Astrocyte (in vitro differentiated cells and primary cell): ENCODE measurements at regions not wholly inside any gene's neighbourhood (a gene's known extent, or its start where the extent isn't known, plus 50 kb on each side); places are given as distances from the start of the nearest gene placed in this dataset.

ENCODE experiments used
- DNase-seq: peaks from one replicate; pipeline ENCODE4 v3.0.0-alpha.2; 2010; ENCODE audit warnings: low read depth
- FAIRE-seq: peaks from 2 replicates; lab custom pipeline; 2011; peaks lifted over from hg19 to GRCh38; lab: Jason Lieb, UNC
- H2AFZ ChIP-seq: 2 replicates; pipeline ENCODE4 v1.6.0; 2012; ENCODE audit warnings: low read depth, low read length, inconsistent platforms
- H3K27ac ChIP-seq: 2 replicates; pipeline ENCODE4 v1.5.1; 2011; ENCODE audit warnings: low read depth, low read length, inconsistent platforms
- H3K27me3 ChIP-seq: 2 replicates; pipeline ENCODE4 v1.6.0; 2011; ENCODE audit warnings: low read length, inconsistent platforms; ENCODE audit not compliant: insufficient read depth
- H3K36me3 ChIP-seq: 2 replicates; pipeline ENCODE4 v1.5.1; 2011; ENCODE audit warnings: low read length, inconsistent platforms; ENCODE audit not compliant: insufficient read depth
- H3K4me1 ChIP-seq: 2 replicates; pipeline ENCODE4 v1.5.1; 2011; ENCODE audit warnings: low read length, inconsistent platforms; ENCODE audit not compliant: insufficient read depth
- H3K4me2 ChIP-seq: 2 replicates; pipeline ENCODE4 v1.6.0; 2012; ENCODE audit warnings: low read length, inconsistent platforms
- H3K4me3 ChIP-seq: 2 replicates; pipeline ENCODE4 v1.5.1; 2011; ENCODE audit warnings: low read depth, mild to moderate bottlenecking, low read length, inconsistent platforms; ENCODE audit not compliant: insufficient read depth
- H3K79me2 ChIP-seq: 2 replicates; pipeline ENCODE4 v1.6.0; 2012; ENCODE audit warnings: mild to moderate bottlenecking, low read length, inconsistent platforms; ENCODE audit not compliant: insufficient read depth
- H3K9ac ChIP-seq: 2 replicates; pipeline ENCODE4 v1.6.0; 2012; ENCODE audit warnings: mild to moderate bottlenecking, low read length, inconsistent platforms
- H3K9me3 ChIP-seq: 2 replicates; pipeline ENCODE4 v1.5.1; 2012; ENCODE audit warnings: low read depth, mild to moderate bottlenecking, low read length, inconsistent platforms; ENCODE audit not compliant: insufficient read depth
- H4K20me1 ChIP-seq: 2 replicates; pipeline ENCODE4 v1.6.0; 2012; ENCODE audit warnings: low read length, inconsistent platforms; ENCODE audit not compliant: insufficient read depth
- H3K27ac Mint-ChIP-seq: one replicate; pipeline ENCODE4 v1.8.0; 2021; ENCODE audit warnings: mild to moderate bottlenecking, mixed read lengths; ENCODE audit not compliant: unreplicated experiment
- H3K27me3 Mint-ChIP-seq: one replicate; pipeline ENCODE4 v1.8.0; 2021; ENCODE audit warnings: low read depth, mixed read lengths; ENCODE audit not compliant: unreplicated experiment
- H3K36me3 Mint-ChIP-seq: one replicate; pipeline ENCODE4 v1.8.0; 2021; ENCODE audit warnings: low read depth, mixed read lengths; ENCODE audit not compliant: unreplicated experiment
- H3K4me1 Mint-ChIP-seq: one replicate; pipeline ENCODE4 v1.8.0; 2021; ENCODE audit warnings: low read depth, mixed read lengths; ENCODE audit not compliant: unreplicated experiment
- H3K4me3 Mint-ChIP-seq: one replicate; pipeline ENCODE4 v1.8.0; 2021; ENCODE audit warnings: mild to moderate bottlenecking, moderate library complexity, mixed read lengths; ENCODE audit not compliant: unreplicated experiment
- H3K9me3 Mint-ChIP-seq: one replicate; pipeline ENCODE4 v1.8.0; 2021; ENCODE audit warnings: mild to moderate bottlenecking, mixed read lengths; ENCODE audit not compliant: unreplicated experiment
- CTCF ChIP-seq: IDR thresholded peaks from 2 replicates; pipeline ENCODE4 v1.5.1; 2011; ENCODE audit warnings: low read depth, mild to moderate bottlenecking, inconsistent platforms, low read length, moderate library complexity; ENCODE audit not compliant: insufficient read depth
- EZH2 ChIP-seq: IDR thresholded peaks from 2 replicates; pipeline ENCODE4 v1.6.1; 2012; ENCODE audit warnings: mild to moderate bottlenecking, low read length, inconsistent platforms; ENCODE audit not compliant: insufficient read depth

GRCh38 chr11:98720951-98721350 is 299.8 kb upstream of the CNTN5 start:
- Histone ChIP-seq H3K27me3 (no peaks in the 10 kb centered on the region), H3K79me2 (no peaks in the 10 kb centered on the region), H3K4me2 (no peak overlapping the region), H3K4me1 (no peaks in the 10 kb centered on the region), H3K9me3 (no peaks in the 10 kb centered on the region), H3K4me3 (no peak overlapping the region), H3K9ac (no peak overlapping the region), H2AFZ (no peak overlapping the region), H3K27ac (no peak overlapping the region), H3K36me3 (no peaks in the 10 kb centered on the region), H4K20me1 (no peaks in the 10 kb centered on the region)
- no peak for TF ChIP-seq CTCF
- TF ChIP-seq EZH2 = no peak
- Mint-ChIP-seq H3K4me3 (no peak overlapping the region), H3K9me3 (peaks cover 9% of the 10 kb centered on the region), H3K27ac (no peak overlapping the region), H3K4me1 (no peaks in the 10 kb centered on the region), H3K27me3 (no peaks in the 10 kb centered on the region), H3K36me3 (no peaks in the 10 kb centered on the region)
- FAIRE-seq = no peak
- no peak for DNase-seq

GRCh38 chr11:98725471-98725870 is 295.3 kb upstream of the CNTN5 start:
- H3K9me3 ChIP-seq = no peaks in the 10 kb centered on the region
- no peaks in the 10 kb centered on the region for H4K20me1 ChIP-seq
- H3K27ac ChIP-seq = no peak overlapping the region
- Mint-ChIP-seq H3K9me3 (peaks cover 1% of the 10 kb centered on the region), H3K4me1 (no peaks in the 10 kb centered on the region), H3K27ac (no peak overlapping the region), H3K36me3 (no peaks in the 10 kb centered on the region), H3K4me3 (no peak overlapping the region), H3K27me3 (no peaks in the 10 kb centered on the region)
- no peak overlapping the region for H2AFZ ChIP-seq
- FAIRE-seq (no peak), DNase-seq (no peak)
- no peak for TF ChIP-seq EZH2
- no peak for TF ChIP-seq CTCF
- H3K4me3 ChIP-seq = no peak overlapping the region
- H3K9ac ChIP-seq = no peak overlapping the region
- no peak overlapping the region for H3K4me2 ChIP-seq
- H3K27me3 ChIP-seq = no peaks in the 10 kb centered on the region
- H3K36me3 ChIP-seq = no peaks in the 10 kb centered on the region
- H3K79me2 ChIP-seq = no peaks in the 10 kb centered on the region
- H3K4me1 ChIP-seq = no peaks in the 10 kb centered on the region

GRCh38 chr11:98728421-98728820 is 292.3 kb upstream of the CNTN5 start:
- H3K79me2 ChIP-seq = no peaks in the 10 kb centered on the region
- Mint-ChIP-seq H3K27me3 (no peaks in the 10 kb centered on the region), H3K27ac (no peak overlapping the region), H3K4me1 (peaks cover 7% of the 10 kb centered on the region), H3K4me3 (no peak overlapping the region), H3K9me3 (peaks cover 1% of the 10 kb centered on the region), H3K36me3 (no peaks in the 10 kb centered on the region)
- H3K4me2 ChIP-seq = no peak overlapping the region
- no peak for FAIRE-seq
- H2AFZ ChIP-seq = no peak overlapping the region
- no peaks in the 10 kb centered on the region for H3K4me1 ChIP-seq
- no peaks in the 10 kb centered on the region for H3K9me3 ChIP-seq
- no peak for TF ChIP-seq CTCF
- no peak for TF ChIP-seq EZH2
- no peak overlapping the region for H3K27ac ChIP-seq
- no peak overlapping the region for H3K9ac ChIP-seq
- no peaks in the 10 kb centered on the region for H3K27me3 ChIP-seq
- no peak overlapping the region for H3K4me3 ChIP-seq
- DNase-seq = no peak
- H3K36me3 ChIP-seq = no peaks in the 10 kb centered on the region
- no peaks in the 10 kb centered on the region for H4K20me1 ChIP-seq
